HL-60 (cell line): ENCODE measurements at regions not wholly inside any gene's neighbourhood (a gene's known extent, or its start where the extent isn't known, plus 50 kb on each side); places are given as distances from the start of the nearest gene placed in this dataset.

ENCODE experiments used
- CTCF ChIP-seq: IDR thresholded peaks from one replicate; pipeline ENCODE4 v1.5.1; 2011; ENCODE audit warnings: low read length, control low read depth, inconsistent platforms; ENCODE audit not compliant: insufficient read depth
- GABPA ChIP-seq: IDR thresholded peaks from 2 replicates; pipeline ENCODE4 v1.6.1; 2012; ENCODE audit warnings: low read depth
- POLR2AphosphoS5 ChIP-seq: IDR thresholded peaks from 2 replicates; pipeline ENCODE4 v1.6.1; 2012; ENCODE audit warnings: low read depth
- REST ChIP-seq: IDR thresholded peaks from 2 replicates; pipeline ENCODE4 v1.6.1; 2012; ENCODE audit warnings: low read depth; ENCODE audit not compliant: insufficient replicate concordance
- SPI1 ChIP-seq: IDR thresholded peaks from 2 replicates; pipeline ENCODE4 v1.6.1; 2012; ENCODE audit warnings: low read depth, mild to moderate bottlenecking, borderline replicate concordance

- no peak for TF ChIP-seq CTCF
- no peak for TF ChIP-seq REST
- no peak for TF ChIP-seq POLR2AphosphoS5
- TF ChIP-seq GABPA = no peak
- TF ChIP-seq SPI1 = no peak
Observed at GRCh38 chr2:212894026-212894425, 257.4 kb downstream of the IKZF2 start.
